NCI-H146 treated with DMSO at 0.1 percent for 48 hours (cell line): ENCODE measurements at regions not wholly inside any gene's neighbourhood (a gene's known extent, or its start where the extent isn't known, plus 50 kb on each side); places are given as distances from the start of the nearest gene placed in this dataset.
"Not testable (repeated sequence)": the region's sequence is repeated elsewhere in the genome, so short reads cannot be mapped to it uniquely, and the experiment has no call there.

ENCODE experiments used
- DNase-seq: peaks from one replicate; lab custom pipeline; 2025; ENCODE audit not compliant: unreplicated experiment; lab: John Stamatoyannopoulos, UW

DNA sequence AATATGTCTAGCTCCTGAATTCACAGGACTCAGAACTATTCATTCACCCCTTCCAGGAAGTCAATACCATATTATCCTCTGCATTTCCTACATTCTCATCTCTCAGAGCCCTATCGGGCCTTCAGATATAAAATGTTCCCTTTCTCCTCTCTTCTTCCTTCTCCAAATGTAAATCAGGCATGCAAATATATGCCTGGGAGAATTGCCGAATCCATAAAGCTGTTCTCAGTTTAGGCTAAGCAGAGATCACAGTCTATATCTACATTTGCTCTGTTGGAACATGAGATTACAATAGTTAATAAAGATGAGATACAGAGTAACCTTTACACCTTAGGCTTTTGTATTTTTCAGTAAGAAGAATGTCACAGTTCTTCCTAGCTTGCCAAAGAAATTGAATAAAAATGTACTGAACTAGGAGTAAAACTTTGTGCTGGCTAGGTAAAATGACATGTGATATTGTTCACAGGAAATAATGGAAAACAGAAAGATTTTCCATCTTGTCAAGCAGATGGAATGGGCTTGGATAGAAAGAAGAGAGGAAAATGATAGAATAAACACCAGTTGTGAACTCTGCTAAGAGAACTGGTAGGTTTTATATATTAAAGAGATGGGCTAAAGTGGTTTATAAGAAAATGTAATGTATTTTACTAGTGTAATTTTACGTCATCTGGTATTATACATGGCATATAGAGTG, 161.5 kb downstream of the NRIP1 start:
- no peak for DNase-seq

- DNase-seq = no peak
Measured at GRCh38 chr21:14901482-14901958, 163.3 kb downstream of the NRIP1 start.

GRCh38 chr21:14900611-14901010, 164.2 kb downstream of the NRIP1 start:
- DNase-seq = no peak

GRCh38 chr21:14900058-14900457, 164.7 kb downstream of the NRIP1 start:
- DNase-seq = no peak

- no peak for DNase-seq
Measured at GRCh38 chr21:14895792-14896191, 169.0 kb downstream of the NRIP1 start.

DNA sequence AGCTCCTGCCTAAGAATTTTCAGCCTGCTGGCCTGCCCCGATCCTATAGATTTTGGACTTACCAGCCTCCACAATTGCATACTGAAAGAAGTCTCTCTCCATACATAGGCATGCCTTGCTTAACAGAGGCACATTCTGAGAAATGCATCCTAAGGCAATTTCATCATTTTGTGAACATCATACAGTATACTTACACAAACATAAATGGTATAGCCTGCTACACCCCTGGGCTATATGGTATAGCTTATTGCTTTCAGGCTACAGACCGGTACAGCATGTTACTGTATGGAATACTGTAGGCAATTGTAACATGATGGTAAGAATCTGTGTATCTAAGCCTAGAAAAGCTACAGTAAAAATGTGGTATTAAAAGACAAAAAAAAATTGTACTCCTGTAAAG, 174.7 kb downstream of the NRIP1 start:
- no peak for DNase-seq

- DNase-seq = no peak
Measured at GRCh38 chr21:14889080-14889810, 175.6 kb downstream of the NRIP1 start.

DNA sequence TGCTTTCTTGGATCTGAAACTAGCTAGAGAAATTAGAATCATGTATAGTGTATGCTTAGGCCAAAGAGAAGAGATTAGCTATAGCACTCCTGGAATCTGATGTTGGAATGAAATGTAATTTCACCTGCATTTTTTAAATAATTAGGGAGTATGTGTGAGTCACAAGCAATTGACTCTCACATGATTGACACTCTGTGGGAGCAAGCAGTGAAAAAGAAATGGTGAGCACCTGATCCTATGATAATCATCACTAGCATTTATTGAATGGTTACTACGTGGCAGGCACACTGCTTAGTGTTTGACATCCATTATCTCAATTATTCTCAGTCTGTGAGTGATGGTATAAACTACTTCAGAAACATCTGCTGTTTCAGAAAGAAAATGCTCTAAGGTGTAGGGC, 176.6 kb downstream of the NRIP1 start:
- DNase-seq = peak; percentile 71

- DNase-seq = no peak
Measured at GRCh38 chr21:14886001-14886400, 178.8 kb downstream of the NRIP1 start.

- no peak for DNase-seq
Measured at GRCh38 chr21:14883351-14883750, 181.4 kb downstream of the NRIP1 start.

DNA sequence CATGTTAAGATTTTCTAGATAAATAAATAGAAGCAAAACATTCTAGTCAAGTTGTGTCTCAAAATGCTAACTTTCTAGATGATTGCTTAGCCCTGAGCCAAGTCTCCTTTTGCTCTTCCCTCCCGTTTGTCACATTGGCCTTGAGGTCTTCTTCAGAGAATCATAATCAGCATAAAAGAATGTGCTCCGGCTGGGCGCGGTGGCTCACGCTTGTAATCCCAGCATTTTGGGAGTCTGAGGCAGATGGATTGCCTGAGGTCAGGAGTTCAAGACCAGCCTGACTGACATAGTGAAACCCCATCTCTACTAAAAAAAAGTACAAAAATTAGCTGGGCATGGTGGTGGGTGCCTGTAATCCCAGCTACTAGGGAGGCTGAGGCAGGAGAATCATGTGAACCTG, 182.3 kb downstream of the NRIP1 start:
- DNase-seq = not testable (repeated sequence)

DNA sequence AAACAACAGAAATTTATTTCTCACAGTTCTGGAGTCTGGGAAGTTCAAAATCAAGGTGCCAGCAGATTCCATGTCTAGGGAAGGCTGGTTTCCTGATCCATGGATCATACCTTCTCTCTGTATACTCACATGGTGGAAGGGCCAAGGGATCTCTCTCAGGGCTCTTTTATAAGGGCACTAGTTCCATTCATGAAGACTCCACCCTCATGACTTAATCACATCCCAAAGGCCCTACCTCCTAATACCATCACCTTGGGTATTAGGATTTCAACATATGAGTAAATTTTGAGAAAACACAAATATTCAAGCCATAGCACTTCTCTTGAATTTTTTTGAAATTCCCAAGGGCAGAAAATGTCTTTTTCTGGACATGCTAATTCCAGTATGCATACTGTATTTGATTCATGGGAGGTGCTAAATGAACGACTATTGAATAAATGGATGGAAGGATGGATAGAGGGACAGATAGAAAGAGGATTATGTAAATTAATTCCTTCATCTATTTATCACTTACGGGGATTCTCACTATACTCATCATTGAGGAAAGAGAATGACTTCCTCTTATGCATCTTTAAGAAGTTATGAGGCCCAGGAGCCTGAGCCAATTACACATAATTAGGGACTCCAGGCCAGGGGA, 182.8 kb downstream of the NRIP1 start:
- DNase-seq = no peak

DNA sequence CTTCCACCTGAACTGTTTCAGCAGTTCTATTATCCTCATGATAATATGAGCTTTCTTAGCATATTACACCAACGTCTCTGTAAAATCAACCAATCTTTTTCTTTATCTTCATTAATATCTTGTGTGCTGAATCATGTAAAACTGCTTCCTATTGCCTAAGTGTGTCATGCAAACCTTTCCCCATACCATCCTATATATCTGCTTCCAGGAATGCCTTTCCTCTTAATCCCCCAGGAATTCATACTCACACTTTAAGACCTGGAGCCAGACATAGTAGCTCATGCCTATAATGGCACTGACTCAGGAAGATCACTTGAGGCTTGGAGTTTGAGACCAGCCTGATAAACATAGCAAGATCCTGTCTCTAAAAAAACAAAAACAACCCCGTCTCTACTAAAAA, 183.9 kb downstream of the NRIP1 start:
- DNase-seq = no peak

DNA sequence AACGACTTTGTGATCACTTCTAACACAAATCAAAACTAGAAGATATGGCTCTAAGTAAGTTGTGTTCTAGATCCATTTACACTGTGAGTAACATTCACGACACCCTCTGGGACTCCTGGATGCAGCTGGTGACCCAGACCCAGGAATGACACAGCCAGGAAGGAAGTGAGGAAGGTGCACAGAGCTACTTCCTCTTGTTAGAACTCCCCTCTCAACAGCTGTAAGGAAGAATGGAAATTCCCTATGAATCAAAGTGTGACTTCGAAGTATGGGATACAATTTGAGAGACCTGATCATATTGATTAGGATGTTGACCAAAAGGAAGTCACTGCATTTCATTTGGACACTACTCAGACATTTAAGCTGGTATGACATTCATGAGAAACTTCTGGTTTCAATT, 185.3 kb downstream of the NRIP1 start:
- no peak for DNase-seq

DNA sequence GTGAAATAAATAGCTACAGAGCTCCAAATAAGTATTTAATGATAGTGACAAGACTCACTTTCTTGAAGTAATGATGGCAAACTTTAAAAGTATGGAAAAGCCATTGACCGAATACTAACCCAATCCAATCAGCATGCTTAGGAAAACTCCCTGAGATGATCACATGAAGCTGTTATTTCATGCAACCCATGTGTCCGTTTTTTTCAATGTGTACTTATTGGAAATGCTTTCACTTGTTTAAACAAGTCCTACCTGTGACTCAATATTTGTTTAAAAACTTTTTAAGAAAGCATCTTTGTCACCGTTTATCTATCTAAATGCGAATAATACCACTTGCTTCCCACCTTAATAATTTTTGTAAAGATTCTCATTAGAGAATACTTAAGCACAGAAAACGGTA, 185.8 kb downstream of the NRIP1 start:
- no peak for DNase-seq

GRCh38 chr21:14877581-14878228, 187.1 kb downstream of the NRIP1 start:
- DNase-seq = no peak

DNA sequence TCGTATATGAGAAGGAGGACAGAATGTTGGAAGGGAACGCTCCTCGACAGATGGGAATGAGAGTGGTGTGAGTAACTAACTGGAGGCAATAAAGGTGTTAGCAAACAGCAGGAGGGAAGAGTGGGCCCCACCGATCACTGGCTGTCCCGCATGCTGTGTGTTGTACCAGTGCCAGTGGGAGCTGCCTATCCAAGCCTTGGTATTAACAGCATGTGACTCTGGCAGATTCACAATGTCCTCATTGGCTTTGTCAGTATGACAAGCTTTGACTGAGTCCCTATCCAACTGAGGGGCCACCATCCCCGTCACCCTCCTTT, 188.3 kb downstream of the NRIP1 start:
- DNase-seq = no peak

- no peak for DNase-seq
Measured at GRCh38 chr21:14875704-14876523, 188.9 kb downstream of the NRIP1 start.

DNA sequence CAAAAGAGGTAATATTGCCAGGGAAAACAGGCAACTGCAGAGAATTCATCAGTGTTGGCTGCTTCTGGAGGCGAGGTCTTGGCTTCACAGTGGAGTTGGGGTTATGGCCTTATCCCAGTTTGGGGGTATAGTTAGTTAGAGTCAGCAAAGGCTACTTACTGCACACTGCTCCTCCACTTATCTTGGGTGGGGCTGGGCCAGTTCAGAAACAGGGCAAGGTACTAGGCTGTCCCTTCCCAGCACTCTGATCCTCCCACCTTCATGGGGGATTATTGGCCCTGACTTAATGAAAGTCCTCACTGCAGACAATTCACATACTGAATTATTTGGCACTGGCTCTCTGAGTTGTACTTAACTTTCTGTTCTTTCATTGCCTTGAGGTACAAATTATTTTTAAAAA, 189.6 kb downstream of the NRIP1 start:
- DNase-seq = no peak

- DNase-seq = no peak
Measured at GRCh38 chr21:14874379-14874778, 190.4 kb downstream of the NRIP1 start.

DNA sequence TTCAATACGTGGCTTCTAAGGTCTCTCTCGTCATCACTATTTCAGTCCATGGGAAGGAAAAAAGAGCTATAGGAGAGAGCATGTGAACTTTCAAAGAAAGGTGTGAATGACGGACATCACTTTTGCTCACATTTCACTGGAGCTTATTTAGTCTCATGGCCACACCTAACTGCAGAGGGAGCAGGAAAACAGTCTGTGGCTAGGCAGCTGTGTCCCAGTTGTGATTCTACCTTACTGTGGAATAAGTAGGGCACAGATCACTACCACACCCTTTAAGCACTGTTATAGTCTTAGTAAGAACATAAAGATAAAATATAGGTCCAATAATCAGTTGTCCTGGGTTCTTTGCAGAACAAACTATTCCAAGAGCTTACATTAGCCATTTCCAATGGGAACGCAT, 192.9 kb downstream of the NRIP1 start:
- DNase-seq = no peak
